ENCODE measurements at regions not wholly inside any gene's neighbourhood (a gene's known extent, or its start where the extent isn't known, plus 50 kb on each side); places are given as distances from the start of the nearest gene placed in this dataset.
"Not testable (repeated sequence)": the region's sequence is repeated elsewhere in the genome, so short reads cannot be mapped to it uniquely, and the experiment has no call there.

- no peak for DNase-seq
These were observed 458.0 kb downstream of the USP25 start for GRCh38 chr21:16187603-16188301.

GRCh38 chr21:16192902-16193301 is 463.1 kb downstream of the USP25 start:
- DNase-seq: no peak

- no peak for DNase-seq
These were observed 463.8 kb downstream of the USP25 start for GRCh38 chr21:16193496-16194094.

GRCh38 chr21:16194095-16194787 is 464.5 kb downstream of the USP25 start:
- DNase-seq: no peak

- no peak for DNase-seq
These were observed 465.2 kb downstream of the USP25 start for GRCh38 chr21:16194788-16195537.

GRCh38 chr21:16195538-16195910 is 465.7 kb downstream of the USP25 start:
- no peak for DNase-seq

GRCh38 chr21:16196001-16196400 is 466.2 kb downstream of the USP25 start:
- DNase-seq: no peak

GRCh38 chr21:16198546-16198945 is 468.8 kb downstream of the USP25 start:
- no peak for DNase-seq

GRCh38 chr21:16199539-16199938 is 469.8 kb downstream of the USP25 start:
- DNase-seq: no peak

- DNase-seq: no peak
These were observed 471.9 kb downstream of the USP25 start for GRCh38 chr21:16201718-16202117.

- DNase-seq: no peak
These were observed 475.7 kb downstream of the USP25 start for GRCh38 chr21:16205527-16205926.

GRCh38 chr21:16211339-16212303 is 481.8 kb downstream of the USP25 start:
- DNase-seq: no peak

- no peak for DNase-seq
These were observed 483.7 kb downstream of the USP25 start for GRCh38 chr21:16213518-16213917.

- DNase-seq: no peak
These were observed 485.4 kb downstream of the USP25 start for GRCh38 chr21:16215193-16215592.

- DNase-seq: no peak
These were observed 485.9 kb downstream of the USP25 start for GRCh38 chr21:16215663-16216183.

- no peak for DNase-seq
These were observed 486.6 kb downstream of the USP25 start for GRCh38 chr21:16216288-16216962.

- DNase-seq: no peak
These were observed 489.0 kb downstream of the USP25 start for GRCh38 chr21:16218682-16219343.

- DNase-seq: not testable (repeated sequence)
These were observed 495.0 kb downstream of the USP25 start for GRCh38 chr21:16224756-16225155.

- DNase-seq: no peak
These were observed 510.0 kb downstream of the USP25 start for GRCh38 chr21:16239659-16240265.

GRCh38 chr21:16241016-16241415 is 511.2 kb downstream of the USP25 start:
- DNase-seq: no peak

Measured in activated T-cell treated with anti-CD3 and anti-CD28 coated beads, Interleukin-2, amount 50 U/mL, for 48 hours (primary cell).